Activated CD4-positive, alpha-beta memory T cell treated with anti-CD3 and anti-CD28 coated beads for 36 hours (primary cell): ENCODE measurements at regions not wholly inside any gene's neighbourhood (a gene's known extent, or its start where the extent isn't known, plus 50 kb on each side); places are given as distances from the start of the nearest gene placed in this dataset.

Experiments used
- CTCF ChIA-PET: fragments of 350-600 bp; sonication (Branson Sonifier 250); formaldehyde crosslinking; loops from one replicate; lab custom pipeline; 2021; ENCODE audit warnings: antibody characterized with exemption, inconsistent platforms; lab: Charles Lee
- POLR2A ChIA-PET: fragments of 350-600 bp; sonication (Branson Sonifier 250); formaldehyde crosslinking; loops from one replicate; lab custom pipeline; 2021; ENCODE audit warnings: antibody characterized with exemption; lab: Charles Lee
- DNase-seq: peaks from one replicate; pipeline ENCODE4 v3.0.0-alpha.2; 2020
- H3K27ac Mint-ChIP-seq: one replicate; pipeline ENCODE4 v1.8.0; 2021; ENCODE audit warnings: mixed read lengths
- H3K27me3 Mint-ChIP-seq: one replicate; pipeline ENCODE4 v1.8.0; 2021; ENCODE audit warnings: mixed read lengths
- H3K36me3 Mint-ChIP-seq: one replicate; pipeline ENCODE4 v1.8.0; 2021; ENCODE audit warnings: mixed read lengths
- H3K4me1 Mint-ChIP-seq: one replicate; pipeline ENCODE4 v1.8.0; 2021; ENCODE audit warnings: low read depth, mixed read lengths
- H3K4me3 Mint-ChIP-seq: one replicate; pipeline ENCODE4 v1.8.0; 2021; ENCODE audit warnings: mild to moderate bottlenecking, mixed read lengths
- H3K9me3 Mint-ChIP-seq: one replicate; pipeline ENCODE4 v1.8.0; 2021; ENCODE audit warnings: mixed read lengths
- intact Hi-C: fragments of 100-400 bp; cut with micrococcal nuclease; formaldehyde crosslinking; loops from one replicate; pipeline ENCODE4 v1.15.1; 2023

- H3K9me3 Mint-ChIP-seq = no peaks in the 10 kb centered on the region
These were observed 214.4 kb downstream of the MED10 start for GRCh38 chr5:6163913-6164312.

GRCh38 chr5:6162175-6162574 is 216.2 kb downstream of the MED10 start:
- no peaks in the 10 kb centered on the region for H3K9me3 Mint-ChIP-seq
- DNase-seq = no peak
- no peaks in the 10 kb centered on the region for H3K4me1 Mint-ChIP-seq
- intact Hi-C loops = no loop called here
- ChIA-PET POLR2A (no interaction called here), CTCF (no interaction called here)
- H3K27me3 Mint-ChIP-seq = peaks cover 9% of the 10 kb centered on the region
- no peak overlapping the region for H3K27ac Mint-ChIP-seq
- no peaks in the 10 kb centered on the region for H3K36me3 Mint-ChIP-seq
- H3K4me3 Mint-ChIP-seq = no peak overlapping the region

More at GRCh38 chr5:6163913-6164312, 214.4 kb downstream of the MED10 start:
- ChIA-PET POLR2A (no interaction called here), CTCF (no interaction called here)
- Mint-ChIP-seq H3K27ac (no peak overlapping the region), H3K27me3 (peaks cover 9% of the 10 kb centered on the region), H3K4me3 (no peak overlapping the region), H3K36me3 (no peaks in the 10 kb centered on the region), H3K4me1 (no peaks in the 10 kb centered on the region)
- DNase-seq = no peak
- intact Hi-C loops = no loop called here

GRCh38 chr5:6161257-6161656 is 217.1 kb downstream of the MED10 start:
- DNase-seq = no peak
- ChIA-PET CTCF (no interaction called here), POLR2A (no interaction called here)
- H3K27me3 Mint-ChIP-seq = peaks cover 6% of the 10 kb centered on the region
- H3K9me3 Mint-ChIP-seq = no peaks in the 10 kb centered on the region
- no peak overlapping the region for H3K27ac Mint-ChIP-seq
- H3K36me3 Mint-ChIP-seq = no peaks in the 10 kb centered on the region
- no peak overlapping the region for H3K4me3 Mint-ChIP-seq
- intact Hi-C loops = no loop called here
- H3K4me1 Mint-ChIP-seq = no peaks in the 10 kb centered on the region

- no peak overlapping the region for H3K4me3 Mint-ChIP-seq
- no peaks in the 10 kb centered on the region for H3K36me3 Mint-ChIP-seq
- H3K4me1 Mint-ChIP-seq = no peaks in the 10 kb centered on the region
- no peaks in the 10 kb centered on the region for H3K9me3 Mint-ChIP-seq
- CTCF ChIA-PET = no interaction called here
- DNase-seq = no peak
- no peak overlapping the region for H3K27ac Mint-ChIP-seq
- POLR2A ChIA-PET = no interaction called here
- intact Hi-C loops = no loop called here
- peaks cover 2% of the 10 kb centered on the region for H3K27me3 Mint-ChIP-seq
These were observed 218.4 kb downstream of the MED10 start for GRCh38 chr5:6159832-6160430.

- Mint-ChIP-seq H3K36me3 (no peaks in the 10 kb centered on the region), H3K4me1 (no peaks in the 10 kb centered on the region), H3K9me3 (no peaks in the 10 kb centered on the region), H3K4me3 (no peak overlapping the region), H3K27ac (no peak overlapping the region), H3K27me3 (peaks cover 2% of the 10 kb centered on the region)
- intact Hi-C loops = no loop called here
- ChIA-PET CTCF (no interaction called here), POLR2A (no interaction called here)
- DNase-seq = no peak
These were observed 219.1 kb downstream of the MED10 start for GRCh38 chr5:6158974-6159831.

GRCh38 chr5:6154216-6154615 is 224.1 kb downstream of the MED10 start:
- Mint-ChIP-seq H3K36me3 (no peaks in the 10 kb centered on the region), H3K27me3 (no peaks in the 10 kb centered on the region), H3K4me1 (no peaks in the 10 kb centered on the region), H3K27ac (no peak overlapping the region), H3K4me3 (no peak overlapping the region), H3K9me3 (no peaks in the 10 kb centered on the region)
- intact Hi-C loops = no loop called here
- POLR2A ChIA-PET = no interaction called here
- CTCF ChIA-PET = no interaction called here
- DNase-seq = no peak

- H3K9me3 Mint-ChIP-seq = no peaks in the 10 kb centered on the region
- H3K4me1 Mint-ChIP-seq = no peaks in the 10 kb centered on the region
- no peaks in the 10 kb centered on the region for H3K36me3 Mint-ChIP-seq
- peaks cover 5% of the 10 kb centered on the region for H3K27me3 Mint-ChIP-seq
- H3K27ac Mint-ChIP-seq = no peak overlapping the region
- POLR2A ChIA-PET = no interaction called here
- H3K4me3 Mint-ChIP-seq = no peak overlapping the region
- intact Hi-C loops = no loop called here
- CTCF ChIA-PET = no interaction called here
- no peak for DNase-seq
These were observed 232.1 kb downstream of the MED10 start for GRCh38 chr5:6146271-6146670.

GRCh38 chr5:6145616-6146237 is 232.6 kb downstream of the MED10 start:
- CTCF ChIA-PET = no interaction called here
- H3K9me3 Mint-ChIP-seq = no peaks in the 10 kb centered on the region
- H3K36me3 Mint-ChIP-seq = no peaks in the 10 kb centered on the region
- intact Hi-C loops = no loop called here
- no peaks in the 10 kb centered on the region for H3K4me1 Mint-ChIP-seq
- POLR2A ChIA-PET = no interaction called here
- H3K27ac Mint-ChIP-seq = no peak overlapping the region
- peaks cover 5% of the 10 kb centered on the region for H3K27me3 Mint-ChIP-seq
- DNase-seq = no peak
- H3K4me3 Mint-ChIP-seq = no peak overlapping the region

- Mint-ChIP-seq H3K27ac (no peak overlapping the region), H3K27me3 (peaks cover 8% of the 10 kb centered on the region), H3K36me3 (no peaks in the 10 kb centered on the region), H3K9me3 (no peaks in the 10 kb centered on the region), H3K4me1 (no peaks in the 10 kb centered on the region), H3K4me3 (no peak overlapping the region)
- intact Hi-C loops = no loop called here
- DNase-seq = no peak
- ChIA-PET CTCF (no interaction called here), POLR2A (no interaction called here)
These were observed 234.8 kb downstream of the MED10 start for GRCh38 chr5:6143523-6143922.

GRCh38 chr5:6142353-6142752 is 236.0 kb downstream of the MED10 start:
- Mint-ChIP-seq H3K27ac (no peak overlapping the region), H3K27me3 (peaks cover 10% of the 10 kb centered on the region), H3K36me3 (no peaks in the 10 kb centered on the region), H3K4me3 (no peak overlapping the region), H3K9me3 (no peaks in the 10 kb centered on the region), H3K4me1 (no peaks in the 10 kb centered on the region)
- no peak for DNase-seq
- CTCF ChIA-PET = no interaction called here
- intact Hi-C loops = no loop called here
- POLR2A ChIA-PET = no interaction called here

GRCh38 chr5:6140219-6140618 is 238.1 kb downstream of the MED10 start:
- POLR2A ChIA-PET = no interaction called here
- Mint-ChIP-seq H3K9me3 (no peaks in the 10 kb centered on the region), H3K4me3 (no peak overlapping the region), H3K36me3 (no peaks in the 10 kb centered on the region), H3K27me3 (peaks cover 4% of the 10 kb centered on the region), H3K4me1 (no peaks in the 10 kb centered on the region), H3K27ac (no peak overlapping the region)
- no peak for DNase-seq
- intact Hi-C loops = no loop called here
- CTCF ChIA-PET = no interaction called here

GRCh38 chr5:6135977-6136376 is 242.4 kb downstream of the MED10 start:
- Mint-ChIP-seq H3K27ac (no peak overlapping the region), H3K4me3 (no peak overlapping the region), H3K27me3 (peaks cover 4% of the 10 kb centered on the region), H3K36me3 (no peaks in the 10 kb centered on the region), H3K4me1 (no peaks in the 10 kb centered on the region), H3K9me3 (no peaks in the 10 kb centered on the region)
- DNase-seq = no peak
- intact Hi-C loops = no loop called here
- POLR2A ChIA-PET = no interaction called here
- CTCF ChIA-PET = no interaction called here
